Fibroblast of skin of scalp (primary cell): ENCODE measurements at regions not wholly inside any gene's neighbourhood (a gene's known extent, or its start where the extent isn't known, plus 50 kb on each side); places are given as distances from the start of the nearest gene placed in this dataset.
"Not testable (repeated sequence)": the region's sequence is repeated elsewhere in the genome, so short reads cannot be mapped to it uniquely, and the experiment has no call there.

Experiments
- DNase-seq: peaks from one replicate; pipeline ENCODE4 v3.0.0-alpha.2; 2013

DNA sequence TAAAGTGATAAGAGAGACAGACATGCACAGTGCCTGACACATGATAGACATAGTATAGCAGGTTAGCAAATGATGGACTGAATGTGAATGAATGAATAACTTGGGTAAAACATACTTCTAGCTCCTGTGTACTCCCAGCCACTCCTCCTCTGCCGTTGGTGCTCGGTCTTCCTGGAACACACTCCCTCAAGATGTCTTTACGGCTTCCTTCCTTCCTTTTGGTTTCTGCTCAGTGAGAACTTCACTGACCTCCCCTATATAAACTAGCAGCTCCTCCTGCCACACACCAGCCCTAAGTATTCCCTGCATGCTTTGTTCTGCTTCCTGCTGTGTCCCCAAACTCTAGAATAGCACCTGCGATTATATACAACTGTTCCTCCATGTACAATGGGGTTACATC lies 50.2 kb downstream of the RAD54L2 start:
- DNase-seq, result no peak

DNA sequence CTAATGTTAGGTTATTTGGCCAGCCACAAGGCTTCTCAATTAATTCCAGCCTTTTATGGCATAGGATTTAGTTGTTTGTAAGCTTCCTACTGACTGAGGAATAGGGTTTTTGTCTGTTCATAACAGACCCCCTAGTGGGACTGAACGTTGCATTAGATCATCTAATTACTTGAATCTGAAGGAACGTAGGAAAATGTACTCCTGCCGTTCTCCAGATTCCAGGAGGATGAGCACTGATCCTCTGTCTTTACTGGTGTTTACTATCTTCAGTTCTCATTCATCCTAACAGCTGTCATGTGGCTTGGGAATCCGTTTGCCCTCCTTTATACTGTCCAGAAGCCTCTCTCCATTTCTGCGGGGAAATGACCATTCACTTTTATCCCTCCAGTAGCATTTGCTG lies 52.7 kb downstream of the RAD54L2 start:
- peak; percentile 85 for DNase-seq

DNA sequence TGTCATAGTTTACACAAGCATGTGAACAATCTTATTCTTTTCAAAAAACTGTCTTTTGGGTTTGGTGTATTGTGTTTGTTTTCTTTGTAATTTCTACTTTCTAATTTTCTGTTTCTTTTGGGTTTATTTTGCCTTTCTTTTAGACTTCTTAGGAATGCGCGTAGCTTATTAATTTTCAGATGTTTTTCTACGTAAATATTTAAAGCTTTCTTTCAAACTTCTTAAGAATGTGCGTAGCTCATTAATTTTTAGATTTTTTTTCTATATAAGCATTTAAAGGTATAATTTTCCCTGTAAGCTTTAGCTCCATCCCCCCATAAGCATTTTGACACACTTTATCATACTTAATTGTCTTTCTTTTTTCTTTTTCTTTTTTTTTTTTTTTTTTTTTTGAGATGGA lies 55.2 kb downstream of the RAD54L2 start:
- DNase-seq, result no peak

DNA sequence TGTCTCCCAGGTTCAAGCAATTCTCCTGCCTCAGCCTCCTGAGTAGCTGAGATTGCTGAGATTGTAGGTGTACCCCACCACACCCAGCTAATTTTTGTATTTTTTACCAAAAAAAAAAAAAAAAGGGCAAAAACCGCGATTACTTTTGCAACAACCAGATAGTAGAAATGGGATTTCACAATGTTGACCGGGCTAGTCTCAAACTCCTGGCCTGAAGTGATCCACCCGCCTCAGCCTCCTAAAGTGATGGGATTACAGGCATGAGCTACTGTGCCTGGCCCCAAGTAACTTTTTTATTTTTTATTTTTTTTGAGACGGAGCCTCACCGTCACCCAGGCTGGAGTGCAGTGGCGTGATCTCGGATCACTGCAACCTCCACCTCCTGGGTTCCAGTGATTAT lies 61.1 kb downstream of the RAD54L2 start:
- not testable (repeated sequence) for DNase-seq

DNA sequence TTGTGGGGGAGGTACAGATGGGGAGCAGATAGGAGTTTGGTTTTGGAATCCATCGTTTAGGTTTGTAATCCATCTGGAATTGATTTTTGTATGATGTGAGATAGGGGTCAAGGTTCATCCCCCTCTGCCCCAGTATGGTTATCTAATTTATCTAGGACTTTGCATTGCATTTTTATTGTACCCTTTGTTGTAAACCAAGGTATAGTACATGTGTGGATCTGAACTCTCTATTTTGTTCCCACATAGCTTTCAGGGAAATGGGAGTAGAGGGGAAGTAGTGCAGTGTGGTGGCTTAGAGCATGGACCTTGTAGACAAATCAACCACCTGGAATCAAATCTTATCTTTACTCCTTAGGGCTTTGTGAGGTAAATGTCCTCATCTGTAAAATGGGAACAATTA lies 65.7 kb downstream of the RAD54L2 start:
- DNase-seq, result no peak

DNA sequence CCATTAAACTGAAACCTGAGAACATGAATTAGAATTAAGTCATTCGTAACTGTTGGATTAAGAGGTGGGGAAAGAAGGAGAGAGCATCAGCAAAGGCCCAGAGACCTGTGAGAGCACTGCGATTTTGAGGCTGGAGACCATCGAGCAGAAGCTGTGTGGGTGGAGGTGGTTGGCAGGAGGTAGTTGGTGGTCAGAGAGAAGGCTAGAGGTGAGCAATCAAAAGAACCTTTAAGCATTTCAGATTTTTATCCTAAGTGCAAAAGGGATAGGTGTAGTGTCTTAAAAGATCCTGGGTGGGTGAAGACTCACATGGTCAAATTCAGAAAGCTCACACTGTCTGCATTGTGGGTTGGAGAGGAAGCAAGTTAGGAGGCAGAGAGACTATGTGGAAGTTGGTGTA lies 65.1 kb upstream of the TEX264 start:
- DNase-seq, result no peak

DNA sequence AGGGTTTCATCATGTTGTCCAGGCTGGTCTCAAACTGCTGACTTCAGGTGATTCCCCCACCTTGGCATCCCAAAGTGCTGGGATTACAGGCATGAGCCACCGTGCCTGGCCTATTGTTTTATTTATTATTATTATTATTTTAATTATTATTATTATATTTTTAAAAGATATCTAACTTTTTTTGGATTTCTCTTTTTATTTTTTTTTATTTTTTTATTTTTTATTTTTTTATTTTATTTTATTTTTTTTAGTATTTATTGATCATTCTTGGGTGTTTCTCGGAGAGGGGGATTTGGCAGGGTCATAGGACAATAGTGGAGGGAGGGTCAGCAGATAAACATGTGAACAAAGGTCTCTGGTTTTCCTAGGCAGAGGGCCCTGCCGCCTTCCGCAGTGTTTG lies 64.2 kb upstream of the TEX264 start:
- DNase-seq, result not testable (repeated sequence)

DNA sequence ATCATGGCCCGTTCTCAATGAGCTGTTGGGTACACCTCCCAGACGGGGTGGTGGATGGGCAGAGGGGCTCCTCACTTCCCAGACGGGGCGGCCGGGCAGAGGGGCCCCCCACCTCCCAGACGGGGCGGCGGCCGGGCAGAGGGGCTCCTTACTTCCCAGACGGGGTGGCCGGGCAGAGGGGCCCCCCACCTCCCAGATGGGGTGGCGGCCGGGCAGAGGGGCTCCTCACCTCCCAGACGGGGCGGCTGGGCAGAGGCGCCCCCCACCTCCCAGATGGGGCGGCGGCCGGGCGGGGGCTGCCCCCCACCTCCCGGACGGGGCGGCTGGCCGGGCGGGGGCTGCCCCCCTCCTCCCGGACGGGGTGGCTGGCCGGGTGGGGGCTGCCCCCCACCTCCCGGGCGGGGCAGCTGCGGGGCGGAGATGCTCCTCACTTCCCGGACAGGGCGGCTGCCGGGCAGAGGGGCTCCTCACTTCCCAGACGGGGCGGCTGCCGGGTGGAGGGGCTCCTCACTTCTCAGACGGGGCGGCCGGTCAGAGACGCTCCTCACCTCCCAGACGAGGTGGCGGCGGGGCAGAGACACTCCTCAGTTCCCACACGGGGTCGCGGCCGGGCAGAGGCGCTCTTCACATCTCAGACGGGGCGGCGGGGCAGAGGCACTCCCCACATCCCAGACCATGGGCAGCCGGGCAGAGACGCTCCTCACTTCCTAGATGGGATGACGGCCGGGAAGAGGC lies 63.3 kb upstream of the TEX264 start:
- not testable (repeated sequence) for DNase-seq

DNA sequence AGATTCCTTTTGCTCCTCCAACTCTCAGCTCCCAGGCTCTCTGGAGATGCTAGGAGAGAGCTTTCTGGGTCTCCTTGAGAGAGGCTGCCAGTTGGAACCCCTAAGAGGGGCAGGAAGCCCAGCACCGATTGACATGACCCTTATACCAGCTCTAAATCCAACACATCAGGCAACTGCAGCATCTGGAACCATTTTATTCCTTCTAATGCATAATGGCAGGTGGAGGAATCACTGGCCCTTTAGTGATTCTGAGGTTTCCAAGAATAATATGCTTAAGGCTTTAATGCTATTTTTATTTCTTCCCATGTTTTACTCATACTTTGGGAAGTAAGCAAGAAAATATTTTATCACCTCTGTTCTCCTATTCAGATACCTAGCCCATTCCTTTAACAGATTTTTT lies 60.3 kb upstream of the TEX264 start:
- DNase-seq, result no peak

DNA sequence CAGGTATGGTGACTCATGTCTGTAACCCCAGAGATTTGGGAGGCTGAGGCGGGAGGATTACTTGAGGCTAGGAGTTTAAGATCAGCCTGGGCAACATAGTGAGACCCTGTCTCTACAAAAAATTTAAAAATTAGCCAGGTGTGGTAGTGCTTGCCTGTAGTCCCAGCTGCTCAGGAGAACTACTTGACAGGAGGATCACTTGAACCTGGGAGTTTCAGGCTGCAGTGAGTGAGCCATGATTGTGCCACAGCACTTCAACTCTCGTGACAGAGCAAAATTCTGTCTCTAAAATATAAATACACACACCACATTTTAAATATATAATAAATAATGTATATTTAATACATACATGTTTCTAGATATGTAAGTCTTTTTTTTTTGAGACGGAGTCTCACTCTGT lies 53.5 kb upstream of the TEX264 start:
- no peak for DNase-seq

DNA sequence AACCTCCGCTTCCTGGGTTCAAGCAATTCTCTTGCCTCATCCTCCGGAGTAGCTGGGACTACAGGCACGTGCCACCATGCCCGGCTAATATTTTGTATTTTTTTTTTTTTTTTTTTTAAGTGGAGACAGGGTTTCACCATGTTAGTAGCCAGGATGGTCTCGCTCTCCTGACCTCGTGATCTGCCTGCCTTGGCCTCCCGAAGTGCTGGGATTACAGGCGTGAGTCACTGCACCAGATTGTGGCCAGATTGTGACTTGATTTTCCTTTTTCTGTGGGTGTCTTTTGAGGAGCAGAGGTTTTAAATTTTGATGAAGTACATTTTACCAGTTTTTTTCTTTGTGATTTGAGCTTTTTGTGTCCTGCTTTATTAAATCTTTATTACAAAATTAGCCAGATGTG lies 53.0 kb upstream of the TEX264 start:
- not testable (repeated sequence) for DNase-seq

DNA sequence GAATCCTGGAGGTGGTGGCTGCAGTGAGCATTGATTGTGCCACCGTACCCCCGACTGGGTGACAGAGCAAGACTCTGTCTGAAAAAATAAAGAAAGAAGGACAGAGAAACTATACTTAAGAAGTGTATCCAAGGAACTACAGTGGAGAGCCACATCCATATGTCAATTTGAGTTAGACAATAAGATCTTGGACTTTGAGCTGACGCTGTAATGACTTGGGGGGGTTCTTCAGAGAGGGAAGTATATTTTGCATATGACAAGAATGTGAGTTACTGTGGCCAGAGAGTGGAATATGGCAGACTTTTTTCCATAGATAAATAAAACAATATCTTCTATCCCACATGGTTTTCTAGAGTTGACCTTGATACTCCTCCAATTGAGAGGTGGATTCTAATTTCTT lies 52.6 kb upstream of the TEX264 start:
- DNase-seq, result no peak

DNA sequence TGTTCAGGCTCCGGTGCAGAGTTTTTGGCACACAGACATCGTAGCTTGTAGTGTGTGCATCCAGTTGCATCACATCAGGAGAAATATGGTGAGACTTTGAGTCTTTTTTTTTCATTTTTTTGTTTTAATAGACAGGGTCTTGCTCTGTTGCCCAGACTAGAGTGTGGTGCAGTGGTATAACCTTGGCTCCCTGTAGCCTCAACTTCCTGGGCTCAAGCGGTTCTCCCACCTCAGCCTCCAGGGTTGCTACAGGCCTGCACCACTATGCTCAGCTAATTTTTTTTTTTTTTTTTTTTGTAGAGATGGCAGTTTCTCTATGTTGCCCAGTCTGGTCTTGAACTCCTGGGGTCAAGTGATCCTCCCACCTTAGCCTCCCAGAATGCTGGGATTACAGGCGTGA lies 51.1 kb upstream of the TEX264 start:
- no peak for DNase-seq

DNA sequence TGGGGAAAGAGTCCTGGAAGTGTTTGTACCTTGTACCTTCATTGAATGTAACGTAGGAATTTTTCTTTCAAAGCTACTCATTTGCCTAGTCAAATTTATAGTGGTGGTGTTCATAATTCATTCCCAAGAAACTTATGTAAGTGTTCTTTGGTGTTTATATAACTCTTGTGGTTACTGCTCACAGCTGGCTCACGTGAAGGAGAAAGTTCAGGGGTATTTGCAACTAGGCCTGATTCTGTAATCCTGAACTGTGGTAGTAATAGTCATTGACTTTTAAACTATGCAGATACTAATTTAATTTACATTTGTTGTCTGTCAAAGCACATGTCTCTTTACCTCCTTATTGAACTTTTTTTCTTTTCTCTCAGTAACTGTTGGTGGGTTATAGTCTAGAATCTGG lies 50.5 kb upstream of the TEX264 start:
- DNase-seq, result peak; percentile 45

DNA sequence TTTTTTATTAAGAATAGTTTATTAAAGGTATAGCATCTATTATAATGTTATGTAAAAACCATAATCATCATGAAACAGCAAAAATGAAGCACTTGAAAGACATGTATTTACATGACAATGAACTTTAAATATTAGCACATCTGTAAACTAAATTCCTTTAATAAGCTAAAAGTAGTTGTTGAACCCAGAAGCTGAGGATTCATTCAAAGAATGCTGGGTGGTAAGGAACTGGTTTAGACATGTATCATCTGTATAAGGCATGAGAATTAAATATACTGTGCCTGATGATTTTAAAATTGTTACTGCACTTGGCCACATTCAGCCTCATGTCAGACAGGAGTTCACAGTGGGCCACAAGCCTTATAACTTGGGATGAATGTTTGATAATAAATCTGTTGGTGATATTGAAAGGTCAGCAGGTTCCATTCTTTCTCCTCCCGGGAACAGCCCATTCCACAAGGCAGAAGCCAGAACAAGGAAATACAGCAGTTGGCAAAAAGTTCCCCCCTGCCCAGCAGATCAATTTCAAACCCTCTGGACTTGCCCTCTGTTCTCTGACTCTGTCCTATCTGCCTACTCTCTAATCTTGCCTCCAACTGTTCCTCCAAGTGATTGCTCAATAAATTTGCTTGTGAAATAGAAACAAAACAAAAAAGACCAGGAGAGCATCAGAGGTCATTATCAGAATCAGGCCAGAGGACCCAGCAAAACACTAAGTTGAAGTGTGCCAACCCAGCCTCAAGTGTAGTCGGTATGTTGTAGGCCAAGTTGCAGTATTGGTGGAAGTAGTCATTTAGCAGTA lies 49.8 kb upstream of the TEX264 start:
- DNase-seq, result no peak
